Dedifferentiated amniotic fluid mesenchymal stem cell (primary cell): ENCODE measurements at regions not wholly inside any gene's neighbourhood (a gene's known extent, or its start where the extent isn't known, plus 50 kb on each side); places are given as distances from the start of the nearest gene placed in this dataset.
"Not testable (repeated sequence)": the region's sequence is repeated elsewhere in the genome, so short reads cannot be mapped to it uniquely, and the experiment has no call there.

Source experiments
- DNase-seq: peaks from one replicate; pipeline ENCODE4 v3.0.0-alpha.2; 2016; ENCODE audit errors: extremely low spot score

GRCh38 chr2:89221474-89221873, 530.0 kb downstream of the RPIA start:
- not testable (repeated sequence) for DNase-seq

DNA sequence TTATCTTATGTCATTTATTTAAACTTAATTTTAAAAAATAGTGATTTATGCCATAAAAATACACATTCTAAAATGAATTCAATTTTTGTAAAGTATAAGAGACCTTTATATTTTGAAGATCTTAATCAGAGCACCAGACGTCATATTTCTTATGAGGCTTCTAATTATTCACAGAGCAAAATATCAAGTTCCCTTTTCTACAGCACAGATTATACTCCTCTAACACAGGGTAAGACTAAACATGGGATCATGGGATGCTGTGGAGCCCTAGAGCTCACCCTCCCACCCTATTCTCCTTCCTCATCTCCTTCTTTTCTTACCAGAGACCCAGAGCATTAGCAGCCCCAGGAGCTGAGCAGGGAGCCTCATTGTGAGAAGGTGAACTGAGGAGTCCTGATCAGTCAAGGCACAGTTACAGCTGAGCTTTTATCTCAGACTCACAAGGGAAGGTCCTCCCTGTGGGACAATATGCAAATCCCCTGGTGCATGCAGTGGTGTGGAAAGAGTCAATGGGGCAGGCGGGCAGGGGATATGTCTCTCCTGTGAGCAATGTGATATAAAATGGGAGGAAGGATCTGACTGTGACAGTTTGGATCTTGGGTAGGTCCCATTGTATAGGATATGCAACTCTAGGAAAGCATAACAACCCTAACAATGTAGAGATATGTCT, 530.7 kb downstream of the RPIA start:
- DNase-seq, result not testable (repeated sequence)

DNA sequence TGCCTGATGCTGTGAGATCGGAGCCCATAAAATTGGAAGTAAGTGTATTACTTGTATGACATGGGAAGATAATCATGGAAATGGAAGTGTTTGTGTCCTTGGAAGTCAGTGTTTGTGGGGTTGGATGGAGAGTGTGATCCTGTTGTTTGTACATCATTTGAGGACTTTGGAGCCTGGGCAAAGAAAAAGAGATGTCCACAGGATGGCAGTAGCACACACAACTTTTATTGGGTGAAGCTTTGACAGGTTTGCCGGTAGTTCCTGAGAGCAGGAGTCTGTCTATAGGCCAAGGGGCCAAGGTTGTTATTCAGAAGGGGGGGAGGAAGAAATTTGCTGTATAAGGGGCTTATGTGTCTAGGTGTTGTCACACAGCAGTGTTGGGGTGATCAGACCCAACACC, 533.3 kb downstream of the RPIA start:
- not testable (repeated sequence) for DNase-seq

DNA sequence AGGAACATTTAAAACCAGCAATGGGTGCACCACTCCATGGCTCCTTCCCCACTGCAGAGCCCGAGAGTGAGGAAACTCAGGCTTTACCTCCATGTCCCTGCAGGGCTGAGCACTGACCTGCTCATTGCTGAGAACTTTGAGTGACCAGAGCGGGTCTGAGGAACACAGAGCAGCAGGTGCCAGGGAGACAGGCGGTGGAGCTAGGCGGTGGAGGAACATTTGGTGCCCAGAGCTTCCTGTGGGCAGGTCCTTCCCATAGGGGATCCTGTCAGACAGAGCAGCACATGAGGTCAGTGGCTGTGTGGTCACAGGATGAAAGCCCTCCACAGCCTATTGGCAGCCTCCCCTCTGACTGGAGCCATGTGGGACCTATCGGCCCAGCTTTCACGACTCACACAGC, 538.5 kb downstream of the RPIA start:
- not testable (repeated sequence) for DNase-seq

DNA sequence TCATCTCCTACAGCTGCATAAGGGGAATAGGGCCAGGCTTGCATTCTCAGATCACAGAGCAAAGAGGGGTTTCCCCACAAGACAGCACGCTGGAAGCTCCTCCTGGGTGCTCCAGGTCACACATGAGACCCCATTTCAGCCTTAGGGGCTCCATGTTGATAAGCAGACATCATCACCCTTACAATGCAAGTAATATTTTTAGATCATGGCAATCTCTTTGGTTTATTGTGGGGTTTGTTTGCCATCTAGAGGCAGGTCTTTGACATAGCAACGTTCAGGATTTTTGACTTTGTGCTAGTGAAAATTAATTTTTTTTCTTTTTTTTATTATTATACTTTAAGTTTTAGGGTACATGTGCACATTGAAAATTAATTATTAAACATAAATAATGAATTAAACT, 539.8 kb downstream of the RPIA start:
- not testable (repeated sequence) for DNase-seq

GRCh38 chr2:89233931-89234330, 542.5 kb downstream of the RPIA start:
- DNase-seq, result not testable (repeated sequence)

- DNase-seq, result not testable (repeated sequence)
Measured at GRCh38 chr2:89234818-89235466, 543.5 kb downstream of the RPIA start.

GRCh38 chr2:89236832-89237450, 545.5 kb downstream of the RPIA start:
- not testable (repeated sequence) for DNase-seq

- not testable (repeated sequence) for DNase-seq
Measured at GRCh38 chr2:89237783-89238182, 546.3 kb downstream of the RPIA start.

- DNase-seq, result not testable (repeated sequence)
Measured at GRCh38 chr2:89243114-89243700, 551.7 kb downstream of the RPIA start.

GRCh38 chr2:89244407-89244806, 552.9 kb downstream of the RPIA start:
- DNase-seq, result not testable (repeated sequence)

DNA sequence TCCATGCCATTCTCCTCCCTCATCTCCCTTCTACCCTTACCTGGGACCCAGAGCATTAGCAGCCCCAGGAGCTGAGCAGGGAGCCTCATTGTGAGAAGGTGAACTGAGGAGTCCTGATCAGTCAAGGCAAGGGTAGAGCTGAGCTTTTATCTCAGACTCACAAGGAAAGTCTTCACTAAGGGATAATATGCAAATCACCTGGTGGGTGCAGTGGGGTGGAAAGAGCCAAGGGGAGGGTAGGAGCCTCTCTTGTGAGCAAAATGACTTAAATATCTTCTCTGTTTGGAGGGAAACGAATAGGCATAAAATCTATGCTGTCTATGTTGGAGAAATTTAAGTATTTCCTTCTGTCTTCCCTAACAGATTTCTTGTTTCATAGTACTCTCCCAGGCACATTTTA, 554.0 kb downstream of the RPIA start:
- DNase-seq, result not testable (repeated sequence)

DNA sequence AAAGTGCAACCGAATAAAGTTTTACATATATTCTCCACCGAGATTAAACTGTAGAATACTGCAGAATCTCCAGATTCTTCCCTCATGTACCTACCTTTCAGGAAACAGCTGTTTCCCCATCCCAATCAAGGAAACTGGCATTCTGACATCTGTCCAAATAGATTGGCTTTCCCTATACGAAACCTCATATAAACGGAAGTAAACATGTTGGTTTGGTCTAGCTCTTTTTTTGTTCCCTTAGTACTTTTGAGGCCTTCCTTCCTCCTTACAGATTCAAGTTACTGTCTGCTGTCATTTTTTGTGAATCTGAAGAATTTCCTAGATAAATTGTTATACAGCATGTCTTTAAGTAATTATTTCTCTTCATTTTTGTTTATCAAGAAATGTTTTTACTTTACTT, 554.6 kb downstream of the RPIA start:
- DNase-seq, result not testable (repeated sequence)

GRCh38 chr2:89246620-89247019, 555.1 kb downstream of the RPIA start:
- not testable (repeated sequence) for DNase-seq

DNA sequence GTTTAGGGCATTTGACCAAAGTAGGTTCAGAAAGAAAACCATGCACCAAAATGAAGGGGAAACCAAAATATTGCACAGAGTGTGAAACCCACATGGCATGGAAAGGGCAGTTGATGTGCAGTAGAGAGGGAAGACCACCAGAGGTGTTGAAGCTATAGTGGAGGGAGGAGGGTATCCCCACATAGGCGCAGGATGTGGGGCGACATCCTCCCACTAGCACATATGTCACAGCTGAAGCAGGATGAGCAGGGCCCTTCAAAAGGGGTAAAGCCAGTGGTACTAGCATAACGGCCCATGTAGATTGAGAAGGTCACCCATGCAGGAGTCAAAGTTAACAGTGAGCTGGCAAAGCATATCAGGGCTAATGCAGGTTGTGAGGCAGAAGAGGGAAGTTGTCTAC, 563.5 kb downstream of the RPIA start:
- DNase-seq, result not testable (repeated sequence)

DNA sequence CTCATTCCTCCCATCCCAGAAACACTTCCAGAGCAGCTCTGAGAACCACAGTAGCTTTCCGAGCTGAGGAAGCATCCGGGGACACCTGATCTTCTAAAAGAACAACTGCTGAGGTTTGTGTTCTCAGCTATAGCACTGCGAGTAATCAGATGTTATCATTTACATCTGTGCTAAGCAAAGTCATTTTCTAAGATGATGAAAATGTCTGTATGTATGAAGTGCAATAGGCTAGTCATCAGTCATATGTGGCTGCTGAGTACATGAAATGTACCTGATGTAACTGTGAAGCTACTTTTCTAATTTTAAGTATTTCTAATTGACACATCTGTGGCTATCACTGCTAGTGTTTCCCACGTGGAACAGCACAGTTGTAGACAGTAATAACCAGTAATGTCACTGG, 582.0 kb downstream of the RPIA start:
- not testable (repeated sequence) for DNase-seq

- DNase-seq, result not testable (repeated sequence)
Measured at GRCh38 chr2:89280536-89280935, 589.1 kb downstream of the RPIA start.

- DNase-seq, result not testable (repeated sequence)
Measured at GRCh38 chr2:89286448-89287080, 595.1 kb downstream of the RPIA start.

DNA sequence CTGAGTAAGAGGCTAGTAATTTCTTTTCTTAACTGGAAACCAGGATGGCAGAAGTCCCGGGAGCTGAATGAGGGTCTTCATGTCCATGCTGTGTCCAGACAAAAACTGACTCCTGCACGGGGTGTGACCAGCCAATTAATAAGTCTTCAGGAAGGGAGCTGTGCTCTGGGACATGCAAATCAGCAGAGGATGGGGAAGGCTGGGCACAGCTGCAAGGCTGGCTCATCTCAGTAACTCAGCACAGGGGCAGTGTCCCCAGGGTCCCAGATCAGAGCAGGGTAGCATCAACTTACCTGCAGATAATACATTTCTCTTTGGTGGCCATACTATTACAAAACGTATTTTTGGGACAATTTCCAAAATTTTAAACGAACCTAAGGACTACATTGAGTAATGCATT, 595.6 kb downstream of the RPIA start:
- not testable (repeated sequence) for DNase-seq

DNA sequence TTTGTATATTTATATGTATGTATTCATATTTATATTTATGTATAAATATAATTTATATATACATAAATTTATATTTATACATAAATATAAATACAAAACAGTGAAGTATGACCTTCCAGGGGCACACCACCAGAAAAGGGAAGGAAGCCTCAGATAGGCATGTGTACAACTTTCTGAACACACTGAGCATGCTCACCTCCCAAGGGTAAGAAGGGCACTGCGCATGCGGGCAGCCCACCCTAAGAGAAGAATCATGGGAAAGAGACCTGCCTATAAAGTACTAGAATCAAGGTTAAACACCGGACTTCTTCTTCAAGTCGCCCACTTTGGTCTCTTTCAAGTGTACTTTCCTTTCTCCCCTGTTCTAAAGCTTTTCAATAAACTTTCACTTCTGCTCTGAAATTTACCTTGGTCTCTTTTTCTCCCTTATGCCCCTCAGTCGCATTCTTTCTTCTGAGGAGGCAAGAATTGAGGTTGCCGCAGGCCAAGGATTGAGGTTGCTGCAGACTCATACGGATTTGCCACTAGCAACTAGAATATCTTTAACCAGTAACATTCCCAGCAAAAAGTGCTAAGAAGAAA, 600.3 kb downstream of the RPIA start:
- not testable (repeated sequence) for DNase-seq

DNA sequence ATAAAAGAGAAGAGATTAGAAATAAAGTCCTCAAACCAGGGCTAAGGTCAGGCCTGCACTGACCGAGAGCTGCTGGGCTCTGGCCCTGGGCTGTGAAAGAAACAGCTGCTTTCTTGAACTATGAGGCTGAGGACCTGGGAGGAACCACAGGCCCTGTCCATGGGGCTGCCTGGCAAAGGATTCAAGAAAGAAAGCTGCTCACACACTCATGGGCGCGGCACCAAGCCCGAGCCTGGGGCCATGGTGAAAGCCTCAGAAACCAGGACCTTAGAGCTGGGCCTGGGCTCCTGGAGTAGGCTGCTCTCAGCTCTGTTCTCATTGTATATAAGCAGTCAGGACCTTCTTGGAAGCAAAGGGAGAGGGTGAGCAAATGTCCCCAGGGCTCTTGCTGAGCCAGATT, 601.9 kb downstream of the RPIA start:
- DNase-seq, result not testable (repeated sequence)

DNA sequence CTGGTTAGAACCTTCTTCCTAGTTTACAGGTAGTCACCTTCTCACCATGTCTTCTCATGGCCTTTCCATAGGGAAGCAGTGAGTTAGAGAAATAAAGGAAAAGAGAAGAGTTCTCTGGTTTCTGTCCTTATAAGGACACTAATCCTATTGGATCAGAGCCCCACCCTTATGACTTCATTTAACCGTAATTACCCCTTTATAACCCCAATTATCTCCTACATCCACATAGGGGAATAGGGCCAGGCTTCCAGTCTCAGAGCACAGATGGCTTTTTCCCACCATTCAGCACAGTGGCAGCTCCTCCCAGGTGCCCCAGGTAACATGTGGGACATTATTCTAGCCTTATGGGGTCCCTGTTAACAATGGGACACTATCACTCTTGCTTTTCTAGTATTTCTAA, 602.9 kb downstream of the RPIA start:
- DNase-seq, result not testable (repeated sequence)
